H9 (cell line): ENCODE measurements at regions not wholly inside any gene's neighbourhood (a gene's known extent, or its start where the extent isn't known, plus 50 kb on each side); places are given as distances from the start of the nearest gene placed in this dataset.

Experiments used
- DNase-seq: peaks from one replicate; pipeline ENCODE4 v3.0.0-alpha.2; 2017
- H2AFZ ChIP-seq: one replicate; pipeline ENCODE4 v1.6.1; 2013; ENCODE audit warnings: mild to moderate bottlenecking, low read length, control low read depth, moderate library complexity
- H2AK5ac ChIP-seq: 2 replicates; pipeline ENCODE4 v1.6.1; 2013; ENCODE audit warnings: low read length, control low read depth, mixed read lengths; ENCODE audit not compliant: insufficient read length
- H2BK120ac ChIP-seq: one replicate; pipeline ENCODE4 v1.6.1; 2013; ENCODE audit warnings: low read depth, mild to moderate bottlenecking, low read length, control low read depth, inconsistent platforms; ENCODE audit not compliant: poor library complexity, severe bottlenecking
- H2BK12ac ChIP-seq: 2 replicates; pipeline ENCODE4 v1.6.1; 2013; ENCODE audit warnings: low read length, control low read depth, mixed read lengths, low read depth; ENCODE audit not compliant: insufficient read length
- H2BK15ac ChIP-seq: 2 replicates; pipeline ENCODE4 v1.6.1; 2013; ENCODE audit warnings: low read depth, low read length, control low read depth
- H2BK20ac ChIP-seq: one replicate; pipeline ENCODE4 v1.6.1; 2013; ENCODE audit warnings: low read depth, mild to moderate bottlenecking, low read length, control low read depth, inconsistent platforms; ENCODE audit not compliant: poor library complexity, severe bottlenecking
- H2BK5ac ChIP-seq: 2 replicates; pipeline ENCODE4 v1.6.1; 2013; ENCODE audit warnings: low read length, control low read depth, mixed read lengths; ENCODE audit not compliant: insufficient read length
- H3K14ac ChIP-seq: 2 replicates; pipeline ENCODE4 v1.6.1; 2013; ENCODE audit warnings: low read length, control low read depth; ENCODE audit not compliant: insufficient read depth
- H3K18ac ChIP-seq: 2 replicates; pipeline ENCODE4 v1.6.1; 2013; ENCODE audit warnings: low read depth, mild to moderate bottlenecking, mixed read lengths, low read length, control low read depth; ENCODE audit not compliant: insufficient read length
- H3K23ac ChIP-seq: 2 replicates; pipeline ENCODE4 v1.6.1; 2013; ENCODE audit warnings: low read length, control low read depth, mixed read lengths, low read depth; ENCODE audit not compliant: insufficient read length
- H3K23me2 ChIP-seq: 2 replicates; pipeline ENCODE4 v1.6.1; 2013; ENCODE audit warnings: low read depth, mild to moderate bottlenecking, mixed read lengths, low read length, control low read depth; ENCODE audit not compliant: insufficient read length, poor library complexity, severe bottlenecking
- H3K27ac ChIP-seq: 2 replicates; pipeline ENCODE4 v1.5.1; 2013; ENCODE audit warnings: low read length, control low read depth, mixed read lengths, low read depth; ENCODE audit not compliant: insufficient read length
- H3K27me3 ChIP-seq: 2 replicates; pipeline ENCODE4 v1.6.1; 2013; ENCODE audit warnings: low read length, control low read depth, inconsistent platforms; ENCODE audit not compliant: insufficient read depth
- H3K4ac ChIP-seq: 2 replicates; pipeline ENCODE4 v1.6.1; 2013; ENCODE audit warnings: low read depth, mild to moderate bottlenecking, control low read depth, inconsistent platforms, low read length, moderate library complexity
- H3K4me1 ChIP-seq: 2 replicates; pipeline ENCODE4 v1.6.1; 2013; ENCODE audit warnings: low read length, control low read depth, inconsistent platforms; ENCODE audit not compliant: insufficient read depth
- H3K4me2 ChIP-seq: 2 replicates; pipeline ENCODE4 v1.6.1; 2013; ENCODE audit warnings: low read length, control low read depth, mixed read lengths; ENCODE audit not compliant: insufficient read length, insufficient read depth
- H3K56ac ChIP-seq: 2 replicates; pipeline ENCODE4 v1.6.1; 2013; ENCODE audit warnings: low read depth, mild to moderate bottlenecking, mixed read lengths, low read length, control low read depth; ENCODE audit not compliant: insufficient read length
- H3K79me1 ChIP-seq: 2 replicates; pipeline ENCODE4 v1.6.1; 2013; ENCODE audit warnings: low read depth, mild to moderate bottlenecking, moderate library complexity, low read length, control low read depth, inconsistent platforms; ENCODE audit not compliant: insufficient read depth, poor library complexity, severe bottlenecking
- H3K79me2 ChIP-seq: 2 replicates; pipeline ENCODE4 v1.6.1; 2013; ENCODE audit warnings: low read length, control low read depth, inconsistent platforms; ENCODE audit not compliant: insufficient read depth
- H3K9ac ChIP-seq: 2 replicates; pipeline ENCODE4 v1.6.1; 2013; ENCODE audit warnings: low read length, control low read depth, mixed read lengths; ENCODE audit not compliant: insufficient read length; ENCODE audit errors: extremely low read depth
- H3K9me3 ChIP-seq: one replicate; pipeline ENCODE4 v1.6.1; 2013; ENCODE audit warnings: low read depth, low read length, inconsistent platforms; ENCODE audit not compliant: control insufficient read depth
- H3T11ph ChIP-seq: one replicate; pipeline ENCODE4 v1.6.1; 2013; ENCODE audit warnings: mild to moderate bottlenecking, low read length, control low read depth, inconsistent platforms
- H4K20me1 ChIP-seq: one replicate; pipeline ENCODE4 v1.6.1; 2013; ENCODE audit not compliant: control insufficient read depth, insufficient read length, insufficient read depth
- H4K5ac ChIP-seq: 2 replicates; pipeline ENCODE4 v1.6.1; 2013; ENCODE audit warnings: low read depth, mild to moderate bottlenecking, mixed read lengths, low read length, control low read depth; ENCODE audit not compliant: insufficient read length
- H4K8ac ChIP-seq: replicated peaks from 2 replicates; pipeline ENCODE4 v1.6.1; 2013; ENCODE audit warnings: low read length, control low read depth, mixed read lengths, low read depth; ENCODE audit not compliant: insufficient read length
- H4K91ac ChIP-seq: 2 replicates; pipeline ENCODE4 v1.6.1; 2013; ENCODE audit warnings: low read depth, mild to moderate bottlenecking, moderate library complexity, mixed read lengths, low read length, control low read depth; ENCODE audit not compliant: insufficient read length
- H3K27ac Mint-ChIP-seq, 3 experiments: 2 replicates in 2 of 3; 3 replicates in 1 of 3; pipeline ENCODE4 v1.8.0; 2020 to 2021; ENCODE audit warnings: mixed read lengths in 3 of 3, mild to moderate bottlenecking in 1 of 3, moderate library complexity in 1 of 3
- H3K27me3 Mint-ChIP-seq: 2 replicates; pipeline ENCODE4 v1.8.0; 2021; ENCODE audit warnings: low read depth, mild to moderate bottlenecking, moderate library complexity, mixed read lengths
- H3K36me3 Mint-ChIP-seq, 3 experiments: 2 replicates in 2 of 3; 3 replicates in 1 of 3; pipeline ENCODE4 v1.8.0; 2020 to 2021; ENCODE audit warnings: low read depth in 3 of 3, mixed read lengths in 3 of 3; ENCODE audit not compliant: insufficient read depth in 1 of 3
- H3K4me1 Mint-ChIP-seq, 2 experiments: 2 replicates each; pipeline ENCODE4 v1.8.0; 2020; ENCODE audit warnings: mixed read lengths in 2 of 2
- H3K4me3 Mint-ChIP-seq, 2 experiments: 2 replicates in 1 of 2; 3 replicates in 1 of 2; pipeline ENCODE4 v1.8.0; 2020 to 2021; ENCODE audit warnings: mild to moderate bottlenecking in 2 of 2, mixed read lengths in 2 of 2, moderate library complexity in 1 of 2
- H3K9me3 Mint-ChIP-seq, 2 experiments: 2 replicates in 1 of 2; 3 replicates in 1 of 2; pipeline ENCODE4 v1.8.0; 2020; ENCODE audit warnings: mild to moderate bottlenecking in 2 of 2, mixed read lengths in 2 of 2, moderate library complexity in 1 of 2
- CTCF ChIP-seq: fragments of 200-600 bp; sonication (generic); conservative IDR thresholded peaks from 3 replicates; pipeline ENCODE4 v1.8.0; 2021; ENCODE audit warnings: antibody characterized with exemption, mild to moderate bottlenecking
- WGBS: extraction: QIAGEN DNeasy Blood & Tissue Kit; methylation state at CpG from one replicate; pipeline ENCODE4 v1.1.7; 2013; ENCODE audit warnings: missing lambda C conversion rate, low lambda C conversion rate, mixed read lengths; ENCODE audit not compliant: insufficient read length; ENCODE audit errors: extremely low coverage; 5-methylcytosine and 5-hydroxymethylcytosine counted together

GRCh38 chr15:31227235-31227634 lies 99.4 kb upstream of the KLF13 start:
- Histone ChIP-seq H3K4ac (no peak overlapping the region), H2BK20ac (no peak overlapping the region), H2BK120ac (no peak overlapping the region), H3K79me2 (no peaks in the 10 kb centered on the region), H4K8ac (no peak overlapping the region), H3K79me1 (no peaks in the 10 kb centered on the region), H3K9me3 (no peaks in the 10 kb centered on the region), H3K23ac (no peak overlapping the region), H2BK12ac (no peak overlapping the region), H2AK5ac (no peak overlapping the region), H3K23me2 (peaks cover 3% of the 10 kb centered on the region), H2BK15ac (no peak overlapping the region), H3K18ac (no peak overlapping the region), H4K5ac (no peak overlapping the region), H4K20me1 (no peaks in the 10 kb centered on the region), H3K56ac (no peak overlapping the region), H3K4me2 (no peak overlapping the region), H2AFZ (no peak overlapping the region), H3K14ac (no peak overlapping the region), H3K9ac (no peak overlapping the region), H3K27ac (no peak overlapping the region), H3K4me1 (peaks cover 8% of the 10 kb centered on the region), H2BK5ac (no peak overlapping the region), H4K91ac (no peak overlapping the region), H3K27me3 (no peaks in the 10 kb centered on the region), H3T11ph (no peak overlapping the region)
- peaks cover 9% of the 10 kb centered on the region for H3K27me3 Mint-ChIP-seq
- DNase-seq: no peak
- WGBS: no CpG with 5 or more reads among the region's 2 CpGs
- no peak overlapping the region for H3K27ac Mint-ChIP-seq
- H3K4me1 Mint-ChIP-seq: peaks cover 34 to 43% of the 10 kb centered on the region in 2 experiments
- peaks cover 0 to 3% (median 0%) of the 10 kb centered on the region in 3 experiments; a peak in 2 of 7 replicates for H3K36me3 Mint-ChIP-seq
- no peak for TF ChIP-seq CTCF
- peaks cover 2 to 3% of the 10 kb centered on the region in 2 experiments; a peak in 2 of 5 replicates for H3K9me3 Mint-ChIP-seq
- H3K4me3 Mint-ChIP-seq: no peak overlapping the region
